HUES48 (cell line): ENCODE measurements at regions not wholly inside any gene's neighbourhood (a gene's known extent, or its start where the extent isn't known, plus 50 kb on each side); places are given as distances from the start of the nearest gene placed in this dataset.

Experiments
- H3K27ac ChIP-seq: one replicate; pipeline ENCODE4 v1.7.0; 2013; ENCODE audit warnings: low read depth, low read length, inconsistent platforms
- H3K27me3 ChIP-seq: 2 replicates; pipeline ENCODE4 v1.6.1; 2013; ENCODE audit warnings: mild to moderate bottlenecking, low read length; ENCODE audit not compliant: control insufficient read depth, insufficient read depth
- H3K36me3 ChIP-seq: 2 replicates; pipeline ENCODE4 v1.6.1; 2013; ENCODE audit warnings: low read length; ENCODE audit not compliant: control insufficient read depth, insufficient read depth
- H3K4me1 ChIP-seq: 2 replicates; pipeline ENCODE4 v1.6.1; 2013; ENCODE audit warnings: mild to moderate bottlenecking, low read length; ENCODE audit not compliant: control insufficient read depth, insufficient read depth
- H3K4me3 ChIP-seq: 2 replicates; pipeline ENCODE4 v1.5.1; 2013; ENCODE audit warnings: mild to moderate bottlenecking, low read depth, low read length
- H3K9ac ChIP-seq: 2 replicates; pipeline ENCODE4 v1.6.1; 2013; ENCODE audit warnings: mild to moderate bottlenecking, low read depth, low read length, moderate library complexity
- H3K9me3 ChIP-seq: 2 replicates; pipeline ENCODE4 v1.6.1; 2013; ENCODE audit warnings: low read length; ENCODE audit not compliant: control insufficient read depth, insufficient read depth

DNA sequence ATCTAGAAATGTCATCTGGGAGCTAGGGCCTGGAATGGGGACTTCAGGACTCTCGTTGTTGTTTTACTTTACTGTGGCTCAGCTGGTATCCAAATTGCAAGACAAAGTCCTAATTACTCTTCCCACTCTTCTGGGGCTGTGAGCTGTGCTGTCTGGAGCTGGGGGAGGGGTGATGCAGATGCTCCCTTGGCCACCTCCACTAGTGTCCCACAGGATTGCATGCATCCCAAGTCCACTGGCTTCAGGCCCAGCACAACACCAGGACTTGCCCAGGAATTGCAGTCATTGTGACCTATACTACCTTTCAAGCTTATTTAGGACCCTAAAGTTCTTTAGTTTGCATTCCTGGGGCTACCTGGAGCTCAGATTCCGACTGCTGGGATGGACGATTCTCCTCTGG, 366.1 kb upstream of the FAM47C start:
- no peak overlapping the region for H3K27ac ChIP-seq
- peaks cover 11% of the 10 kb centered on the region; the same call in 1 of the 2 replicates for H3K4me1 ChIP-seq
- H3K27me3 ChIP-seq = no peaks in the 10 kb centered on the region
- H3K9me3 ChIP-seq = no peaks in the 10 kb centered on the region
- H3K36me3 ChIP-seq = no peaks in the 10 kb centered on the region
- H3K4me3 ChIP-seq = no peak overlapping the region
- H3K9ac ChIP-seq = no peak overlapping the region

DNA sequence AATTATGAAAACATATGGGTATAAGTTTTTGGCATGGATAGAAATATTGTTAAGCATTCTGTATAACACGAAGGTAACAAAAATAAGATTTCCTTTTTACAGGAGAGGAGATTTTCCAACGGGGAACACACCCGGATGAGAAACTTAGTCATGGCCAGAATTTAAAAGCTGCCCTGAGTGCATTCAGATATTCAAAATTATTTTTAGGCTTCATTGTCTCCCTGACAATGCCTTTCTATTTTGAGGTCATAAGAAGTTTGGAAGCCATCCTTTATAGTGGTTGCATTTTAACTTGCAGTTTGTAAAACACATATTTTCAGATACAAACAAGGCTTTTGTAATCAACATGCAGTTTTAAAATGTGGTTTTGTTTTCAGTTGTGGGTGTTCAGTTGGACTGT, 357.5 kb upstream of the FAM47C start:
- Histone ChIP-seq H3K27me3 (no peaks in the 10 kb centered on the region), H3K9me3 (no peaks in the 10 kb centered on the region), H3K9ac (no peak overlapping the region), H3K4me3 (no peak overlapping the region), H3K4me1 (no peaks in the 10 kb centered on the region), H3K36me3 (no peaks in the 10 kb centered on the region), H3K27ac (no peak overlapping the region)

DNA sequence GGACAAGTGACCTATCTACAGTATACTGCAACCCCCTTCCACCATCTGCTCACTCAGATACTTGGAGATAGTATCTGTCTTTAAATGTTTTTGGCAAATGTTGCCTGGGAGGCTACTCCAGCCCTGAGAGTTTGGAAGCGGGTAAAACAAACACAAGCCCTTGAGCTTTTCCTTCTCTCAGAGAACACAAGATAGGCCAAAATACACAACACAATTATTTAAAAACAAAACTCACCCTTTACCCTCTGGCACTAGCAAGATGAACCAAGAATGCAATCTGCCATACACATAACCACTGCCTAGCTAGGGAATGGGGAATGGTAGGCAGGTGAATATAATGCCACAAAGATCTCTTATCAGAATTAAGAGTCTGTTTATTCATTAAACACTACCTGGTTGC, 324.7 kb upstream of the FAM47C start:
- Histone ChIP-seq H3K4me3 (no peak overlapping the region), H3K27ac (no peak overlapping the region), H3K27me3 (no peaks in the 10 kb centered on the region; the same call in 1 of the 2 replicates), H3K9me3 (no peaks in the 10 kb centered on the region), H3K4me1 (no peaks in the 10 kb centered on the region), H3K9ac (no peak overlapping the region), H3K36me3 (no peaks in the 10 kb centered on the region)

DNA sequence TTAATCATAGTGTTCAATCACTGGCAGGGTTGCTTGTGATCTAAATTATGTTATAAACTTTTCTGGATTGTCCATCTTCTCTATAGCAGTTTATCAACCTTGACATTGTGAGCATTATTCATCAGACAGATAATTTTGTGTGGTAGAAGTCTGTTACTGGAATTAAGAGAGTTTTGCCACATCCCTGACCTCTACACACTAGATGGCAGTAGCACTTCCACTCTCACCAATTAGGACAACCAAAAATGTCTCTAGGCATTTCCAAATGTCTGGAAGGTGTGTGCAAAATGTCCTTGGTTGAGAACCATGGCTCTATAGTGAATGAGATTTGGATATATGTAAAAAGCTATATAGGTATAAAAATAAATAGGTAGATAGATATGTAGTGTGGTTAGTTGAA, 324.1 kb upstream of the FAM47C start:
- no peaks in the 10 kb centered on the region for H3K36me3 ChIP-seq
- no peaks in the 10 kb centered on the region; the same call in 1 of the 2 replicates for H3K27me3 ChIP-seq
- no peak overlapping the region for H3K27ac ChIP-seq
- no peak overlapping the region for H3K9ac ChIP-seq
- no peaks in the 10 kb centered on the region for H3K9me3 ChIP-seq
- H3K4me1 ChIP-seq = no peaks in the 10 kb centered on the region
- H3K4me3 ChIP-seq = no peak overlapping the region

DNA sequence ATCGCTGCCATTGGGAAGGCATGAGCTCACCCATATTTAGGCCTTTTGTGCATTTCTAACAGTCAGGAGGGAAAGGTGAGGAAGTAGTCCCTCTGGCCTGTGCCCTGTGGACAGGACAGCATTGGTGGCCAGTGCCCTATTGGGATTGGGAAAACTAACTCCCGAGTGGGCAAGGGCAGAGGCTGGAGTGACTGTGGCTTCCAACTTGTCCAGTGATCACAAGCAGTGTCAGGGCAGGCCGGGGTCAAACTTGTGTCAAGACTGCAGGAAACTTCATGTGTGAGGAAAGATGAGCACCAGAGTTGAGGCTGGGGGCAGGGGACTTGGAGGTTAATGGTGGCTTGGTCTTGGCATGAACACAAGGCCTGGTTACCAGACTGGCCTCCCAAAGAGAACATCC, 286.2 kb upstream of the FAM47C start:
- H3K27me3 ChIP-seq = no peaks in the 10 kb centered on the region
- no peaks in the 10 kb centered on the region for H3K9me3 ChIP-seq
- no peaks in the 10 kb centered on the region for H3K36me3 ChIP-seq
- no peak overlapping the region for H3K27ac ChIP-seq
- no peak overlapping the region for H3K9ac ChIP-seq
- H3K4me1 ChIP-seq = no peaks in the 10 kb centered on the region
- no peak overlapping the region for H3K4me3 ChIP-seq

DNA sequence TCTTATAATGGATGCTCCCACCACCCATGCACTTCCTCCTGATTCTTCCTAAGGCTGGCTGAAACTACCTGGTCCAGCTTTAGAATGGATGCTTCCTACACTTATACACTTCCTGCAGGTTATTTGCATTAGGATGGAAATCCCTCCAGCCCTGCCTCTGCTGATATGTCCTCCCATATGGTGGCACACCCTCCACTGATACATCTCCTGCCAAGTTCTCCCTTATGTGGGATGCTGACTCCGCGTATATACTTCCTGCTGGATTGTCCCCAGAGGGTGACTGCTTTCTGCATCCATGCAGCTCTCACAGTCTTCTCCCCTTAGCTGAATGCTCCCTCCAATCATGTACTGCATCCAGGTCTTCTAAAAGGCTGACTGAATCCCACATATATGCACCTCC, 254.6 kb upstream of the FAM47C start:
- Histone ChIP-seq H3K36me3 (no peaks in the 10 kb centered on the region), H3K9me3 (0 out of 2 replicates have a peak, but pooled peaks cover 3% of the 10 kb centered on the region), H3K4me1 (no peaks in the 10 kb centered on the region), H3K27ac (no peak overlapping the region), H3K4me3 (no peak overlapping the region), H3K27me3 (no peaks in the 10 kb centered on the region), H3K9ac (no peak overlapping the region)

DNA sequence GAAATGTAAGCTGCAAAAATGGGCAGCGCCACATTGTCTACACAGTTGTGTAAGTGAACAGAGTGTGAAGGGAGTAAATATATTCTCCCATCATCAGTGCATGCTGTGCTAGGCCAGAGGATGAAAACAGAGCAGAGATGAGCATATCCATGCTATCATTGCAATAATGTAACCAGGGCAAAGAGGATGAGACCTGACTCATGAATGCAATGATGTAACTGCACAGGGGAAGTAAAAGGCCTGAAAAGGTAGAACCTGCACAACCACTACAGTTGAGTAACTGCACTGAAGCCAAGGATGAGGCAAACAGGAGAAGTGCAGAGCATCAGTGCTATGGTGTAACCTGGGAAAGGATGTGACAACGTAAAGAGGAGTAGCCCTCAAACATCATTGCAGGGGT, 220.4 kb upstream of the FAM47C start:
- H3K4me1 ChIP-seq = peaks cover 6% of the 10 kb centered on the region
- no peak overlapping the region for H3K27ac ChIP-seq
- no peak overlapping the region for H3K9ac ChIP-seq
- H3K36me3 ChIP-seq = no peaks in the 10 kb centered on the region
- no peak overlapping the region for H3K4me3 ChIP-seq
- H3K9me3 ChIP-seq = no peaks in the 10 kb centered on the region
- H3K27me3 ChIP-seq = peaks cover 13% of the 10 kb centered on the region; the same call in 1 of the 2 replicates

DNA sequence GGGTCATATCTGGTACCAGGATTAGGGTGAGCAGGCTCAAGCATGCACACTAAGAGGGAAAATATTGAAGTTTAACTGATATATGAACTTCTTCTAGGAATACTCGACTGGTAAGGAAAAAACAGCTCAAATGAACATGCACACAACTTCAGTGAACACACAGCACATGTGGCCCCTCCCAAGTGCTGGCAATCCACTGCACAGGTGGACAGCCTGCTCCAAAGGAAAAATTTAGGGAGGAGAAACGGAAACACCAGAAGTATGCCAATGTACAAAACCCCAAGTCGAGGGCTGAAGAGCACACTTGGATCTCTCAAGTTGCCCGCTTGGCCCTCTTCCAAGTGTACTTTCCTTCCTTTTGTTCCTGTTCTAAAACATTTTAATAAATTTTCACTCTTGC, 205.0 kb upstream of the FAM47C start:
- Histone ChIP-seq H3K4me1 (peaks cover 12% of the 10 kb centered on the region), H3K9ac (no peak overlapping the region), H3K36me3 (no peaks in the 10 kb centered on the region), H3K27me3 (no peaks in the 10 kb centered on the region), H3K4me3 (no peak overlapping the region), H3K9me3 (no peaks in the 10 kb centered on the region), H3K27ac (no peak overlapping the region)

DNA sequence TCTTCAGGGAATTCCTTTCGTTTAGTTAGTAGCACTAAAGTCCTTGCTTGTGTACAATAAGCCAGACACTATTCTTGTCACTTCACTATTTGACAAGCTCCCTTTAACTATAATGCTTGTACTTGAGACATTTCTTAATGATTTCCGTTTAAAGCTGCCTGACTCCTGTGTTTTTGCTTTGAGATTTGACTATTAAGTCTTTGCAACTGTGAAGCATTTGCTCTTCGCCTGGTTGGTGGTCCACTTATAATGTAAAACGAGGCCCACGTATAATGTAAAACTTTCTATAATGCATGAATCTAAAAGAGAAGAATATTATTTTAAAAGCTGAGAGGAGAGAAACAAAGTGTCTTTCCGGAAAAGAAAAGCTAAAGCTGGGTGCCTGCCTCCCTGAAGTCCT, 204.1 kb upstream of the FAM47C start:
- Histone ChIP-seq H3K36me3 (no peaks in the 10 kb centered on the region), H3K27ac (no peak overlapping the region), H3K9me3 (no peaks in the 10 kb centered on the region), H3K9ac (no peak overlapping the region), H3K4me3 (no peak overlapping the region), H3K27me3 (no peaks in the 10 kb centered on the region), H3K4me1 (peaks cover 12% of the 10 kb centered on the region)

DNA sequence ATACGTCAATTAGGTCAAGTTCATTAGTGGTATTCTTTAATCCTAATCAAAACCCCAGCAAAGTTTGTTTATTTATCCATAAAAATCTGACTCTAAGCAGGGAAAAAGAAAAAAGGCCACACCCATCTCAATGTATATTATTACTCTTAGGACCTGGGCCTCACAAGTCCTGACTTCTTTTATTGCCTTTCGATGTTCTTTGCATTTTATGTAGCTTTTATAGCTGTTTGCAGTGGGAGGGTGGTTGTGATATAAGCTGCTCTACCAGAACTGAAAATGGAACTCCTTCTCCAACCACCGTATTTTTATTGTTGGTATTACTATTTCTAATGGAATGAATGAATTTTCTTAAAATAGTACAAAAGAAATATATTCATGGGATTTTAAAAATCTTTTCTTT, 163.3 kb upstream of the FAM47C start:
- Histone ChIP-seq H3K4me3 (no peak overlapping the region), H3K9me3 (no peaks in the 10 kb centered on the region), H3K4me1 (no peaks in the 10 kb centered on the region), H3K27me3 (no peaks in the 10 kb centered on the region), H3K9ac (no peak overlapping the region), H3K27ac (no peak overlapping the region), H3K36me3 (no peaks in the 10 kb centered on the region)

DNA sequence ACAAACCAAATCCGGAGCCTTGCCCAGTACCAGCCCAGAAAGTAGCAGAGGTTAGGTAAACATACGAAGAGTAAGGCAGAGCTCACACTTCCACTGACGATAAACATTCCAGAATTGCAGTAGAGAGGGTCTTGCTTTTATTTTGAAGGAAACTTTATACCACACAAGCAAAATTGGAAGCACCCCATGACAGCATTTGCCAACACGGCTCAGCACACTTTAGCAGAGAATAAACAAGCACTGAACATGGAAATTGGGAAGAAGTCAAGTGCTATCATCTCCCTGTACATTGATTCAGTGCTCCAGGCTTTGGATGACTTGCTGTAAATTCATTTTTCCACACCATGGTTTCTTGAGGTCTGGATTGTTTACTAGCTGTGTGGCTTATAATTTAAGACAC, 160.7 kb upstream of the FAM47C start:
- no peak overlapping the region for H3K4me3 ChIP-seq

DNA sequence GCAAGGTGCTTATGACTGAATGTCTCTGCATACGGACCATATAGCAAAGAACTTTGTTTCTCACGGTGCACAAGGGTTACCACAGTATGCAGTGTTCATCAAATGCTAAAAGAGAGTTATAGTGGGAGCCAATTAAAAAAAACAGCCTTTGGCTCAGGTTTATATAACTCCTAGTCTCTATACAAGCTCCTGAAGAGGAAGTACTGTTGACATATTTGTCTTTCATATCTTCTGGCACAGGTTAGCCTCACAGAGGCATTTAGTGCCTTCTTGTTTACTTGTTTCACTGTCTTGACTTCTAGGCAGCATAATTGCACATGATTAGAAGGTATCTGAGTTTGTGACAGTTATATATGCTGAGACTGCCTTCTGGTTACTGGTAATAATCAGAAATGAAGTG, 158.8 kb upstream of the FAM47C start:
- H3K9ac ChIP-seq = no peak overlapping the region
- no peaks in the 10 kb centered on the region for H3K4me1 ChIP-seq
- no peak overlapping the region for H3K4me3 ChIP-seq
- no peaks in the 10 kb centered on the region for H3K36me3 ChIP-seq
- no peak overlapping the region for H3K27ac ChIP-seq
- H3K9me3 ChIP-seq = no peaks in the 10 kb centered on the region
- H3K27me3 ChIP-seq = no peaks in the 10 kb centered on the region

More for the DNA sequence above, 160.7 kb upstream of the FAM47C start:
- Histone ChIP-seq H3K4me1 (no peaks in the 10 kb centered on the region), H3K27me3 (no peaks in the 10 kb centered on the region), H3K27ac (no peak overlapping the region), H3K36me3 (no peaks in the 10 kb centered on the region), H3K9me3 (no peaks in the 10 kb centered on the region), H3K9ac (no peak overlapping the region)
